ENCODE measurements at regions not wholly inside any gene's neighbourhood (a gene's known extent, or its start where the extent isn't known, plus 50 kb on each side); places are given as distances from the start of the nearest gene placed in this dataset.

DNA sequence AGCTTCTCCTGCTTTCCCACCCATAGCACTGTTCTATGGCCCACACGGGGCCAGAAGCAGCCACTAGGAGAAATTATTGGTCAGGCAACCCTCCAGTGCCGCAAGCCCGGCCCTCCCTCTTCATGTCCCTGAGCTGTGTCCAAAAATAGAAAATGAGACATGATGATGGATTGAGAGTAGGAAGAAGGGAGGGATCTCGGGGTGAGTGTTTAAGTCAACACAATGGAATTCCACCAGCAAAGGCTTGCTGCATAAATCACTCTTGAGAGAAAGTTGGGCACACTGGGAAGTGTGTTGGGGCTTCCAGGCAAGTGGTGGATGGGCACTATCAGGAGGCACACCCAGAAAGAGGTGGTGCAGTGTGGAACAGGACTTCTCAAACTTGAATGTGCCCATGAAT, 94.2 kb downstream of the LLPH start:
- no peak overlapping the region for H2AFZ ChIP-seq (ENCODE audit: low read length)
- no peaks in the 10 kb centered on the region for H3K36me3 ChIP-seq (ENCODE audit: insufficient read depth, low read length)
- no peak for DNase-seq (ENCODE audit: low spot score)
- H3K4me3 ChIP-seq (ENCODE audit: low read depth, low read length, poor library complexity, severe bottlenecking), result no peak overlapping the region
- H3K4me2 ChIP-seq (ENCODE audit: low read length), result no peak overlapping the region
- intact Hi-C loops (cut with micrococcal nuclease; ENCODE audit: unreplicated experiment), result no loop called here
- BruUV-seq (replicated peaks), result no TSS peak
- no peaks in the 10 kb centered on the region for H3K9me2 ChIP-seq (ENCODE audit: insufficient read depth, low read length)
- no peak overlapping the region for H3K27ac ChIP-seq (ENCODE audit: low read depth, low read length, poor library complexity, severe bottlenecking)
- TF ChIP-seq, protein P1, sequence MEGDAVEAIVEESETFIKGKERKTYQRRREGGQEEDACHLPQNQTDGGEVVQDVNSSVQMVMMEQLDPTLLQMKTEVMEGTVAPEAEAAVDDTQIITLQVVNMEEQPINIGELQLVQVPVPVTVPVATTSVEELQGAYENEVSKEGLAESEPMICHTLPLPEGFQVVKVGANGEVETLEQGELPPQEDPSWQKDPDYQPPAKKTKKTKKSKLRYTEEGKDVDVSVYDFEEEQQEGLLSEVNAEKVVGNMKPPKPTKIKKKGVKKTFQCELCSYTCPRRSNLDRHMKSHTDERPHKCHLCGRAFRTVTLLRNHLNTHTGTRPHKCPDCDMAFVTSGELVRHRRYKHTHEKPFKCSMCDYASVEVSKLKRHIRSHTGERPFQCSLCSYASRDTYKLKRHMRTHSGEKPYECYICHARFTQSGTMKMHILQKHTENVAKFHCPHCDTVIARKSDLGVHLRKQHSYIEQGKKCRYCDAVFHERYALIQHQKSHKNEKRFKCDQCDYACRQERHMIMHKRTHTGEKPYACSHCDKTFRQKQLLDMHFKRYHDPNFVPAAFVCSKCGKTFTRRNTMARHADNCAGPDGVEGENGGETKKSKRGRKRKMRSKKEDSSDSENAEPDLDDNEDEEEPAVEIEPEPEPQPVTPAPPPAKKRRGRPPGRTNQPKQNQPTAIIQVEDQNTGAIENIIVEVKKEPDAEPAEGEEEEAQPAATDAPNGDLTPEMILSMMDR (conservative IDR thresholded peaks at IDR 0.05; ENCODE audit: low read length), result no peak
- TF ChIP-seq EZH2phosphoT487 (IDR thresholded peaks at IDR 0.05; ENCODE audit: borderline replicate concordance, low read depth, low read length), result no peak
- ChIA-PET CTCF (ENCODE audit: unreplicated experiment) (no interaction called here), POLR2A (interaction anchor here (0.6 to 0.9 kb wide), 2 partner anchors 27 to 93 kb away, joined by 3 to 5 read pairs; no protein-coding TSS in a partner anchor)
- H3K9me3 ChIP-seq (ENCODE audit: low read length), result no peaks in the 10 kb centered on the region
- no peaks in the 10 kb centered on the region for H3K79me2 ChIP-seq (ENCODE audit: insufficient read depth, low read depth, low read length)
- H4K20me1 ChIP-seq (ENCODE audit: insufficient read depth, low read length), result no peaks in the 10 kb centered on the region
- H3K4me1 ChIP-seq (ENCODE audit: insufficient read depth, low read length, poor library complexity, severe bottlenecking), result no peaks in the 10 kb centered on the region

DNA sequence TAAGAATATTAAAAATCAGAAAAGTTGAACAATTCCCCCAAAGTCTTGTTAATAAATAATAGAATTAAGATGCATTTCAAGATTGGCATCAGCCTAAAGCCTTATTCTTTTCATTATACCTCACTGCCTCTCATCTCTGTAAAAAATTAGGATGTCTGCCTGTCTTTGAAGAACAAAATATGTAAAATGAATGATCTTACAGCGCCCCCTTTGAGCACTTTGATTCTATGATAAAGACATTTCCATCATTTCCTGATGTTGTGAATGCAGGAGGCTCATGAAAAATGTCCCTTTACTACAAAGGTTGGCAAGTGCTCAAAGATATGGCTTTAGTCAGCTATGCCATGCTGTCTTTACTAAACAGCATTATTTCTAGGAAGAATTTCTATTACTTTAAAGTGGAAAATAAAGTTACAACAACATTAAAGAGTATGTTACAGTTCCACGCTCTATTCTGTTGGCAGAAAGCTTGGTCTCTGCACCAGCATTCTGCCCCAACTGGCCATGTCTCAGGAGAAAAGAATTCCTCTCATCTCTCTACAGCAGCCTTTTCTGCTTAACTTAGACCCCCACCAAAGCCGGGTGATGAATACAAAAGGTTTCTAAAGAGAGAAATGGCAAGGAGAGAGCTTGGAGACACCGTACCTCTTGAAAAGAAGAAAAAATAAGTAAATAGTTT, 95.1 kb downstream of the LLPH start:
- intact Hi-C loops (cut with micrococcal nuclease; ENCODE audit: unreplicated experiment), result no loop called here
- peak; percentile 12 for DNase-seq (ENCODE audit: low spot score)
- H2AFZ ChIP-seq (ENCODE audit: low read length), result no peak overlapping the region

DNA sequence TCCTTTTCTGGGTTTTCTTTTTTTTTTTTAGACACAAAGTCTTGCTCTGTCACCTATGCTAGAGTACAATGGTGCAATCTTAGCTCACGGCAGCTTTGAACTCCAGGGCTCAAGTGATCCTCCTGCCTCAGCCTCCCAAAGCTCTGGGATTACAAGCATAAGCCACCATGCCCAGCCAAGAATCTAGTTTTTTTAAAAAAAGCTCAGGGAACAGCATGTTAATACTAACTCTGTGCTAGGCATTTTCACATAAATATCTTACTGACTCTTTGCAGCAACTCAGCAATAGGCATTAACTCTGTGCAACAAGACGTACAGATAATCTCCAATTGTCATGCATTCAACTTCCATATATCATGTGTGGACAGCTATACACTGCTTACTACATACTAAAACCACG, 97.4 kb downstream of the LLPH start:
- no TSS peak for BruUV-seq (replicated peaks)
- H4K20me1 ChIP-seq (ENCODE audit: insufficient read depth, low read length), result no peaks in the 10 kb centered on the region
- no peak overlapping the region for H3K27ac ChIP-seq (ENCODE audit: low read depth, low read length, poor library complexity, severe bottlenecking)
- no peaks in the 10 kb centered on the region for H3K4me1 ChIP-seq (ENCODE audit: insufficient read depth, low read length, poor library complexity, severe bottlenecking)
- H2AFZ ChIP-seq (ENCODE audit: low read length), result no peak overlapping the region
- no peaks in the 10 kb centered on the region for H3K9me3 ChIP-seq (ENCODE audit: low read length)
- no peak for TF ChIP-seq EZH2phosphoT487 (IDR thresholded peaks at IDR 0.05; ENCODE audit: borderline replicate concordance, low read depth, low read length)
- TF ChIP-seq, protein P1 (conservative IDR thresholded peaks at IDR 0.05; ENCODE audit: low read length), result no peak
- no peak overlapping the region for H3K4me2 ChIP-seq (ENCODE audit: low read length)
- intact Hi-C loops (cut with micrococcal nuclease; ENCODE audit: unreplicated experiment), result no loop called here
- no peak for DNase-seq (ENCODE audit: low spot score)
- CTCF ChIA-PET (ENCODE audit: unreplicated experiment), result no interaction called here
- no peak overlapping the region for H3K4me3 ChIP-seq (ENCODE audit: low read depth, low read length, poor library complexity, severe bottlenecking)
- H3K9me2 ChIP-seq (ENCODE audit: insufficient read depth, low read length), result no peaks in the 10 kb centered on the region
- no peaks in the 10 kb centered on the region for H3K36me3 ChIP-seq (ENCODE audit: insufficient read depth, low read length)
- POLR2A ChIA-PET, result no interaction called here
- H3K79me2 ChIP-seq (ENCODE audit: insufficient read depth, low read depth, low read length), result no peaks in the 10 kb centered on the region

More for the DNA sequence above, 95.1 kb downstream of the LLPH start:
- no peaks in the 10 kb centered on the region for H3K4me1 ChIP-seq (ENCODE audit: insufficient read depth, low read length, poor library complexity, severe bottlenecking)
- POLR2A ChIA-PET, result interaction anchor here (0.9 kb wide), 1 partner anchor 28 kb away, joined by 3 read pairs; no protein-coding TSS in a partner anchor
- no peaks in the 10 kb centered on the region for H3K9me2 ChIP-seq (ENCODE audit: insufficient read depth, low read length)
- H3K27ac ChIP-seq (ENCODE audit: low read depth, low read length, poor library complexity, severe bottlenecking), result no peak overlapping the region
- H3K36me3 ChIP-seq (ENCODE audit: insufficient read depth, low read length), result no peaks in the 10 kb centered on the region
- H4K20me1 ChIP-seq (ENCODE audit: insufficient read depth, low read length), result no peaks in the 10 kb centered on the region
- H3K79me2 ChIP-seq (ENCODE audit: insufficient read depth, low read depth, low read length), result no peaks in the 10 kb centered on the region
- no TSS peak for BruUV-seq (replicated peaks)
- H3K4me2 ChIP-seq (ENCODE audit: low read length), result no peak overlapping the region
- TF ChIP-seq, protein P1 (conservative IDR thresholded peaks at IDR 0.05; ENCODE audit: low read length), result peak; percentile 65
- TF ChIP-seq EZH2phosphoT487 (IDR thresholded peaks at IDR 0.05; ENCODE audit: borderline replicate concordance, low read depth, low read length), result no peak
- no peak overlapping the region for H3K4me3 ChIP-seq (ENCODE audit: low read depth, low read length, poor library complexity, severe bottlenecking)
- CTCF ChIA-PET (ENCODE audit: unreplicated experiment), result no interaction called here
- H3K9me3 ChIP-seq (ENCODE audit: low read length), result no peaks in the 10 kb centered on the region
